ENCODE measurements at regions not wholly inside any gene's neighbourhood (a gene's known extent, or its start where the extent isn't known, plus 50 kb on each side); places are given as distances from the start of the nearest gene placed in this dataset.

DNA sequence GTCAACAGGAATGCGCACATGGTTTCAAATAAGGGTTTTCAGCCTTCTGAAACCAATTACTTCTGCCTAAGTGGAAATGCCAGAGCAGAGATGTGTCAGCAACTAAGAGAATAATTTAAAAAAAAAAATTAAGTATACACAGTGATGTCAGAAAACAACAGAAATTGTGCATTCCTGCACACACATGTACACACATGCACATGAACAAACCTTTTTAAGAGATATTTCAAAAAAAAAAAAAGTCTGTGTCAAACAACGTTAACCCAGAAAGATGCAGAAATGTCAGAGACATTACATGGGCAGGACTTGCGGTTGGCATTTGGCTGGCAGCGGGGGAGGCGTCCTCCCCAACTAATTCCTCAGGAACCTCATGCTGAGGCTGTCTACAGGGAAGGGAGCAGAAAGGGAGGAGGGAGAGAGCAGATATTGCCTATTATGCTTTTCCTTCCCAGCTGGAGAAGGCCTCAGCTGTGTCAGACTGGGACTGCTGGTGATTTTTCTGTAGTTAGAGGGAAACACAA is 536.9 kb upstream of the WWC1 start:
- no peak for TF ChIP-seq EZH2 (IDR thresholded peaks at IDR 0.05; ENCODE audit: borderline replicate concordance, low read length)
- no peak for TF ChIP-seq CTCF (IDR thresholded peaks at IDR 0.05; ENCODE audit: low read length)
